Activated CD8-positive, alpha-beta memory T cell treated with anti-CD3 and anti-CD28 coated beads, Interleukin-2, amount 50 U/mL, for 24 hours (primary cell): ENCODE measurements at regions not wholly inside any gene's neighbourhood (a gene's known extent, or its start where the extent isn't known, plus 50 kb on each side); places are given as distances from the start of the nearest gene placed in this dataset.

Experiments
- DNase-seq: peaks from one replicate; pipeline ENCODE4 v3.0.0-alpha.2; 2020; ENCODE audit errors: extremely low read depth

GRCh38 chr12:82040987-82041743 is 282.0 kb upstream of the PPFIA2 start:
- DNase-seq, result no peak

GRCh38 chr12:82034769-82035168 is 275.6 kb upstream of the PPFIA2 start:
- DNase-seq, result no peak

GRCh38 chr12:82029936-82030335 is 270.8 kb upstream of the PPFIA2 start:
- no peak for DNase-seq

- no peak for DNase-seq
Observed at GRCh38 chr12:82028772-82029171, 269.6 kb upstream of the PPFIA2 start.

- DNase-seq, result no peak
Observed at GRCh38 chr12:82027612-82028011, 268.5 kb upstream of the PPFIA2 start.

- DNase-seq, result no peak
Observed at GRCh38 chr12:82025462-82025861, 266.3 kb upstream of the PPFIA2 start.

GRCh38 chr12:82019533-82019932 is 260.4 kb upstream of the PPFIA2 start:
- DNase-seq, result no peak

- no peak for DNase-seq
Observed at GRCh38 chr12:82015623-82016347, 256.6 kb upstream of the PPFIA2 start.

GRCh38 chr12:82012176-82012575 is 253.0 kb upstream of the PPFIA2 start:
- no peak for DNase-seq

GRCh38 chr12:82009524-82009923 is 250.4 kb upstream of the PPFIA2 start:
- DNase-seq, result no peak

GRCh38 chr12:82008251-82008650 is 249.1 kb upstream of the PPFIA2 start:
- DNase-seq, result no peak

- DNase-seq, result no peak
Observed at GRCh38 chr12:81998761-81999378, 239.7 kb upstream of the PPFIA2 start.

GRCh38 chr12:81992461-81992860 is 233.3 kb upstream of the PPFIA2 start:
- DNase-seq, result no peak

- DNase-seq, result no peak
Observed at GRCh38 chr12:81991868-81992267, 232.7 kb upstream of the PPFIA2 start.

- no peak for DNase-seq
Observed at GRCh38 chr12:81988362-81988761, 229.2 kb upstream of the PPFIA2 start.

- DNase-seq, result no peak
Observed at GRCh38 chr12:81987371-81987770, 228.2 kb upstream of the PPFIA2 start.

- no peak for DNase-seq
Observed at GRCh38 chr12:81976661-81977060, 217.5 kb upstream of the PPFIA2 start.

- no peak for DNase-seq
Observed at GRCh38 chr12:81974762-81975161, 215.6 kb upstream of the PPFIA2 start.

GRCh38 chr12:81968421-81968820 is 209.3 kb upstream of the PPFIA2 start:
- DNase-seq, result no peak

- DNase-seq, result no peak
Observed at GRCh38 chr12:81963636-81964035, 204.5 kb upstream of the PPFIA2 start.

- no peak for DNase-seq
Observed at GRCh38 chr12:81963026-81963425, 203.9 kb upstream of the PPFIA2 start.

GRCh38 chr12:81962126-81962856 is 203.1 kb upstream of the PPFIA2 start:
- no peak for DNase-seq
